GM12874 (cell line): ENCODE measurements at regions not wholly inside any gene's neighbourhood (a gene's known extent, or its start where the extent isn't known, plus 50 kb on each side); places are given as distances from the start of the nearest gene placed in this dataset.

Experiments
- CTCF ChIP-seq: IDR thresholded peaks from 2 replicates; pipeline ENCODE4 v1.5.1; 2011; ENCODE audit warnings: low read depth, mild to moderate bottlenecking, control low read depth, low read length, moderate library complexity; ENCODE audit not compliant: insufficient read depth

GRCh38 chr15:95451938-95452337 is 878.6 kb upstream of the NR2F2 start:
- no peak for TF ChIP-seq CTCF

- TF ChIP-seq CTCF = no peak
These were observed 875.9 kb upstream of the NR2F2 start for GRCh38 chr15:95454403-95455262.

- no peak for TF ChIP-seq CTCF
These were observed 873.0 kb upstream of the NR2F2 start for GRCh38 chr15:95457520-95457919.

GRCh38 chr15:95458721-95459120 is 871.8 kb upstream of the NR2F2 start:
- TF ChIP-seq CTCF = no peak

GRCh38 chr15:95459273-95459672 is 871.2 kb upstream of the NR2F2 start:
- no peak for TF ChIP-seq CTCF

GRCh38 chr15:95464509-95464908 is 866.0 kb upstream of the NR2F2 start:
- TF ChIP-seq CTCF = no peak

- no peak for TF ChIP-seq CTCF
These were observed 861.7 kb upstream of the NR2F2 start for GRCh38 chr15:95468820-95469219.
